WTC11 (cell line): ENCODE measurements at regions not wholly inside any gene's neighbourhood (a gene's known extent, or its start where the extent isn't known, plus 50 kb on each side); places are given as distances from the start of the nearest gene placed in this dataset.

Experiments used
- ATAC-seq: fragments of 200-7000 bp; cut with Tn5 transposase; 2 replicates; pipeline ENCODE4 v1.10.0; 2021; ENCODE audit warnings: mild to moderate bottlenecking, moderate library complexity
- CTCF ChIA-PET: fragments of 300-600 bp; sonication (Branson Sonifier 250); formaldehyde crosslinking; loops from one replicate; lab custom pipeline; 2021; ENCODE audit warnings: antibody characterized with exemption; lab: Charles Lee
- POLR2A ChIA-PET: fragments of 350-600 bp; sonication (Branson Sonifier 250); formaldehyde crosslinking; loops from one replicate; lab custom pipeline; 2021; ENCODE audit warnings: antibody characterized with exemption; lab: Charles Lee
- DNase-seq: peaks from one replicate; pipeline ENCODE4 v3.0.0; 2021; ENCODE audit warnings: low spot score
- H3K27ac Mint-ChIP-seq: 2 replicates; pipeline ENCODE4 v1.8.0; 2021; ENCODE audit warnings: mixed read lengths
- H3K27me3 Mint-ChIP-seq: 2 replicates; pipeline ENCODE4 v1.8.0; 2021; ENCODE audit warnings: low read depth, mild to moderate bottlenecking, moderate library complexity, mixed read lengths
- H3K36me3 Mint-ChIP-seq: 2 replicates; pipeline ENCODE4 v1.8.0; 2021; ENCODE audit warnings: mixed read lengths
- H3K4me1 Mint-ChIP-seq: 2 replicates; pipeline ENCODE4 v1.8.0; 2022; ENCODE audit warnings: mixed read lengths
- H3K4me3 Mint-ChIP-seq: 2 replicates; pipeline ENCODE4 v1.8.0; 2021; ENCODE audit warnings: mild to moderate bottlenecking, moderate library complexity, mixed read lengths
- H3K9me3 Mint-ChIP-seq: 2 replicates; pipeline ENCODE4 v1.8.0; 2021; ENCODE audit warnings: mixed read lengths
- ATF3 ChIP-seq: sonication (generic); formaldehyde crosslinking; conservative IDR thresholded peaks from 2 replicates; pipeline ENCODE4 v1.8.1; 2022; ENCODE audit warnings: mild to moderate bottlenecking, missing genetic modification reagents
- ATF6 ChIP-seq: sonication (generic); formaldehyde crosslinking; IDR thresholded peaks from 2 replicates; pipeline ENCODE4 v1.8.1; 2023; ENCODE audit warnings: mild to moderate bottlenecking, missing genetic modification reagents
- ELF4 ChIP-seq: sonication (generic); formaldehyde crosslinking; IDR thresholded peaks from 2 replicates; pipeline ENCODE4 v1.8.1; 2022; ENCODE audit warnings: low read depth, mild to moderate bottlenecking, moderate library complexity, missing genetic modification reagents
- ESRRA ChIP-seq: sonication (generic); formaldehyde crosslinking; IDR thresholded peaks from 2 replicates; pipeline ENCODE4 v1.8.1; 2022; ENCODE audit warnings: mild to moderate bottlenecking, missing genetic modification reagents, borderline replicate concordance
- FOXJ3 ChIP-seq: sonication (generic); formaldehyde crosslinking; IDR thresholded peaks from 2 replicates; pipeline ENCODE4 v1.9.0; 2021; ENCODE audit warnings: missing genetic modification reagents, mild to moderate bottlenecking, borderline replicate concordance
- FOXK1 ChIP-seq: sonication (generic); formaldehyde crosslinking; IDR thresholded peaks from 2 replicates; pipeline ENCODE4 v1.8.0; 2022; ENCODE audit warnings: mild to moderate bottlenecking, moderate library complexity, missing genetic modification reagents
- FOXP4 ChIP-seq: sonication (generic); formaldehyde crosslinking; IDR thresholded peaks from 2 replicates; pipeline ENCODE4 v1.8.0; 2022; ENCODE audit warnings: mild to moderate bottlenecking, missing genetic modification reagents
- JAZF1 ChIP-seq: fragments of 250-450 bp; sonication (Bioruptor Pico); IDR thresholded peaks from 2 replicates; pipeline ENCODE4 v1.9.0; 2021; ENCODE audit warnings: moderate library complexity, mild to moderate bottlenecking, inconsistent platforms
- NFATC4 ChIP-seq: fragments of 250-450 bp; sonication (Bioruptor Pico); IDR thresholded peaks from 2 replicates; pipeline ENCODE4 v1.9.0; 2021; ENCODE audit warnings: mild to moderate bottlenecking
- NFE2L1 ChIP-seq: sonication (generic); formaldehyde crosslinking; IDR thresholded peaks from 2 replicates; pipeline ENCODE4 v1.8.1; 2023; ENCODE audit warnings: missing genetic modification reagents
- NR1H2 ChIP-seq: sonication (generic); formaldehyde crosslinking; IDR thresholded peaks from 2 replicates; pipeline ENCODE4 v1.9.0; 2021; ENCODE audit warnings: mild to moderate bottlenecking, moderate library complexity, missing genetic modification reagents
- NR2C2 ChIP-seq: sonication (generic); formaldehyde crosslinking; IDR thresholded peaks from 2 replicates; pipeline ENCODE4 v1.8.0; 2022; ENCODE audit warnings: mild to moderate bottlenecking, missing genetic modification reagents
- PRRX2 ChIP-seq: fragments of 250-450 bp; sonication (Bioruptor Pico); IDR thresholded peaks from 2 replicates; pipeline ENCODE4 v1.8.0; 2021; ENCODE audit warnings: mild to moderate bottlenecking
- TCF7 ChIP-seq: sonication (generic); formaldehyde crosslinking; IDR thresholded peaks from 2 replicates; pipeline ENCODE4 v1.8.0; 2022; ENCODE audit warnings: mild to moderate bottlenecking, low read depth, missing genetic modification reagents, moderate library complexity
- TEAD1 ChIP-seq: sonication (generic); formaldehyde crosslinking; IDR thresholded peaks from 2 replicates; pipeline ENCODE4 v1.8.0; 2022; ENCODE audit warnings: mild to moderate bottlenecking, missing genetic modification reagents
- TP53 ChIP-seq: sonication (generic); formaldehyde crosslinking; IDR thresholded peaks from 2 replicates; pipeline ENCODE4 v1.8.1; 2023; ENCODE audit warnings: mild to moderate bottlenecking, missing genetic modification reagents
- ZBTB21 ChIP-seq: sonication (generic); formaldehyde crosslinking; IDR thresholded peaks from 2 replicates; pipeline ENCODE4 v1.8.1; 2023; ENCODE audit warnings: mild to moderate bottlenecking, missing genetic modification reagents, borderline replicate concordance
- ZNF232 ChIP-seq: sonication (generic); formaldehyde crosslinking; IDR thresholded peaks from 2 replicates; pipeline ENCODE4 v1.8.0; 2022; ENCODE audit warnings: mild to moderate bottlenecking, missing genetic modification reagents
- ZNF416 ChIP-seq: fragments of 250-450 bp; sonication (Bioruptor Pico); IDR thresholded peaks from 2 replicates; pipeline ENCODE4 v1.9.0; 2021; ENCODE audit warnings: mild to moderate bottlenecking, inconsistent platforms
- ZNF423 ChIP-seq: fragments of 250-450 bp; sonication (Bioruptor Pico); IDR thresholded peaks from 2 replicates; pipeline ENCODE4 v2.1.2; 2022; ENCODE audit warnings: mild to moderate bottlenecking, moderate library complexity
- TF ChIP-seq, protein P1 (sequence below): sonication (generic); formaldehyde crosslinking; IDR thresholded peaks from 2 replicates; pipeline ENCODE4 v1.8.0; 2023; ENCODE audit warnings: missing genetic modification reagents
- TF ChIP-seq, protein P2 (sequence below): sonication (generic); formaldehyde crosslinking; IDR thresholded peaks from 2 replicates; pipeline ENCODE4 v1.8.0; 2023; ENCODE audit warnings: missing genetic modification reagents, mild to moderate bottlenecking, borderline replicate concordance
- TF ChIP-seq, protein P3 (sequence below): sonication (generic); formaldehyde crosslinking; IDR thresholded peaks from 2 replicates; pipeline ENCODE4 v1.8.0; 2022; ENCODE audit warnings: mild to moderate bottlenecking, missing genetic modification reagents
- TF ChIP-seq, protein P4 (sequence below): fragments of 250-450 bp; sonication (Bioruptor Pico); conservative IDR thresholded peaks from 2 replicates; pipeline ENCODE4 v1.9.0; 2021; ENCODE audit warnings: mild to moderate bottlenecking

DNA sequence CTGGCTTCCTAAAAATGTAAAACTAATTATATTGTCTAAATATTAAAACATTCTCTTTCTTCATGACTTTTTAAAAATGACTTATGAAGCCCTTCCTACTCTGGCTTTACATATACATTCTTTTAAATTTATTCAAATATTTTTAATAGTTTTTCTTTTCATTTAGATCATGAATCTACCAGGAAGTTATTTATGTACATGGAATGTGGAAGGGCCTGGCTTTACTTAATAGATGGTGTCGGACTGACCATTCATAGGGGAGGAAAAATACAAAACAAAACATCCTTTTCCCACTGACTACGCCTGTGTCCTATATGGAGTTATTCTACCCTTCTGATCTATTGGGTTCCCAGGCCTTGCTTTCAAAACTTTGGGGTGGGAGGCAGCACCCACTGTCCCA is 129.8 kb downstream of the MACROH2A1 start (continued):
- TF ChIP-seq ZNF423 (CRISPR knock-in tag) (no peak), NR1H2 (CRISPR knock-in tag) (no peak), ZNF416 (CRISPR knock-in tag) (no peak), TCF7 (CRISPR knock-in tag) (no peak), ATF3 (CRISPR knock-in tag) (no peak), JAZF1 (no peak)
- TF ChIP-seq, protein P1, sequence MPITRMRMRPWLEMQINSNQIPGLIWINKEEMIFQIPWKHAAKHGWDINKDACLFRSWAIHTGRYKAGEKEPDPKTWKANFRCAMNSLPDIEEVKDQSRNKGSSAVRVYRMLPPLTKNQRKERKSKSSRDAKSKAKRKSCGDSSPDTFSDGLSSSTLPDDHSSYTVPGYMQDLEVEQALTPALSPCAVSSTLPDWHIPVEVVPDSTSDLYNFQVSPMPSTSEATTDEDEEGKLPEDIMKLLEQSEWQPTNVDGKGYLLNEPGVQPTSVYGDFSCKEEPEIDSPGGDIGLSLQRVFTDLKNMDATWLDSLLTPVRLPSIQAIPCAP (CRISPR knock-in tag): no peak
- TF ChIP-seq, protein P2, sequence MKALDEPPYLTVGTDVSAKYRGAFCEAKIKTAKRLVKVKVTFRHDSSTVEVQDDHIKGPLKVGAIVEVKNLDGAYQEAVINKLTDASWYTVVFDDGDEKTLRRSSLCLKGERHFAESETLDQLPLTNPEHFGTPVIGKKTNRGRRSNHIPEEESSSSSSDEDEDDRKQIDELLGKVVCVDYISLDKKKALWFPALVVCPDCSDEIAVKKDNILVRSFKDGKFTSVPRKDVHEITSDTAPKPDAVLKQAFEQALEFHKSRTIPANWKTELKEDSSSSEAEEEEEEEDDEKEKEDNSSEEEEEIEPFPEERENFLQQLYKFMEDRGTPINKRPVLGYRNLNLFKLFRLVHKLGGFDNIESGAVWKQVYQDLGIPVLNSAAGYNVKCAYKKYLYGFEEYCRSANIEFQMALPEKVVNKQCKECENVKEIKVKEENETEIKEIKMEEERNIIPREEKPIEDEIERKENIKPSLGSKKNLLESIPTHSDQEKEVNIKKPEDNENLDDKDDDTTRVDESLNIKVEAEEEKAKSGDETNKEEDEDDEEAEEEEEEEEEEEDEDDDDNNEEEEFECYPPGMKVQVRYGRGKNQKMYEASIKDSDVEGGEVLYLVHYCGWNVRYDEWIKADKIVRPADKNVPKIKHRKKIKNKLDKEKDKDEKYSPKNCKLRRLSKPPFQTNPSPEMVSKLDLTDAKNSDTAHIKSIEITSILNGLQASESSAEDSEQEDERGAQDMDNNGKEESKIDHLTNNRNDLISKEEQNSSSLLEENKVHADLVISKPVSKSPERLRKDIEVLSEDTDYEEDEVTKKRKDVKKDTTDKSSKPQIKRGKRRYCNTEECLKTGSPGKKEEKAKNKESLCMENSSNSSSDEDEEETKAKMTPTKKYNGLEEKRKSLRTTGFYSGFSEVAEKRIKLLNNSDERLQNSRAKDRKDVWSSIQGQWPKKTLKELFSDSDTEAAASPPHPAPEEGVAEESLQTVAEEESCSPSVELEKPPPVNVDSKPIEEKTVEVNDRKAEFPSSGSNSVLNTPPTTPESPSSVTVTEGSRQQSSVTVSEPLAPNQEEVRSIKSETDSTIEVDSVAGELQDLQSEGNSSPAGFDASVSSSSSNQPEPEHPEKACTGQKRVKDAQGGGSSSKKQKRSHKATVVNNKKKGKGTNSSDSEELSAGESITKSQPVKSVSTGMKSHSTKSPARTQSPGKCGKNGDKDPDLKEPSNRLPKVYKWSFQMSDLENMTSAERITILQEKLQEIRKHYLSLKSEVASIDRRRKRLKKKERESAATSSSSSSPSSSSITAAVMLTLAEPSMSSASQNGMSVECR (CRISPR knock-in tag): no peak

GRCh38 chr5:135266975-135267374 is 132.1 kb downstream of the MACROH2A1 start:
- Mint-ChIP-seq H3K27ac (no peak overlapping the region), H3K27me3 (peaks cover under 1% of the 10 kb centered on the region; the same call in 1 of the 2 replicates), H3K9me3 (peaks cover 6% of the 10 kb centered on the region), H3K4me3 (no peak overlapping the region)
- no peak for ATAC-seq
- no peak for DNase-seq
- ChIA-PET CTCF (no interaction called here), POLR2A (no interaction called here)
- TF ChIP-seq NR2C2 (CRISPR knock-in tag) (no peak), PRRX2 (CRISPR knock-in tag) (no peak), ELF4 (CRISPR knock-in tag) (no peak), NFE2L1 (CRISPR knock-in tag) (no peak), ZNF232 (CRISPR knock-in tag) (no peak), TEAD1 (no peak), TP53 (CRISPR knock-in tag) (no peak), ESRRA (no peak), ZBTB21 (no peak), FOXJ3 (no peak), FOXP4 (no peak), FOXK1 (CRISPR knock-in tag) (no peak)
- TF ChIP-seq, all 79 proteins: peak for 0
- Mint-ChIP-seq H3K36me3 (peaks cover 3% of the 10 kb centered on the region), H3K4me1 (no peaks in the 10 kb centered on the region)

DNA sequence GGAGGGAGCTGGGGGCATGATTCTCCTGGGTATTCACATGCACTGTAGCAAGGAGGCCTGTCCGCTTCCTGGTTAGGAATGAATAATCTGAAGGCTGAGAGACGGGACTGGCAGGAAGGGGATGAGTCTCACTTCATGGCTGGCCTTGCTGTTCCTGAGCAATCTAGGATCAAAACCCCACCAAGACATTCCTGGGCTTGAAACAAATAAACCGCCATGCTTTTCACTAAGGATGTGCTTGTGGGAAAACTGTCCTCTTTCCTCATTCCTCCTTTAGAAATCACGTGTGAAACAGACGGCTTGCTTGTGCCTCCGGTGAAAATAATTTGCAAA is 132.8 kb downstream of the MACROH2A1 start:
- peaks cover 13% of the 10 kb centered on the region for H3K9me3 Mint-ChIP-seq
- no peak overlapping the region for H3K27ac Mint-ChIP-seq
- ChIA-PET CTCF (no interaction called here), POLR2A (no interaction called here)
- H3K27me3 Mint-ChIP-seq: no peaks in the 10 kb centered on the region; the same call in 1 of the 2 replicates
- no peak overlapping the region for H3K4me3 Mint-ChIP-seq
- DNase-seq (no peak), ATAC-seq (no peak)
- H3K4me1 Mint-ChIP-seq: no peaks in the 10 kb centered on the region
- peaks cover 5% of the 10 kb centered on the region for H3K36me3 Mint-ChIP-seq
- TF ChIP-seq, protein P3, sequence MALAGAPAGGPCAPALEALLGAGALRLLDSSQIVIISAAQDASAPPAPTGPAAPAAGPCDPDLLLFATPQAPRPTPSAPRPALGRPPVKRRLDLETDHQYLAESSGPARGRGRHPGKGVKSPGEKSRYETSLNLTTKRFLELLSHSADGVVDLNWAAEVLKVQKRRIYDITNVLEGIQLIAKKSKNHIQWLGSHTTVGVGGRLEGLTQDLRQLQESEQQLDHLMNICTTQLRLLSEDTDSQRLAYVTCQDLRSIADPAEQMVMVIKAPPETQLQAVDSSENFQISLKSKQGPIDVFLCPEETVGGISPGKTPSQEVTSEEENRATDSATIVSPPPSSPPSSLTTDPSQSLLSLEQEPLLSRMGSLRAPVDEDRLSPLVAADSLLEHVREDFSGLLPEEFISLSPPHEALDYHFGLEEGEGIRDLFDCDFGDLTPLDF: no peak
- TF ChIP-seq FOXK1 (CRISPR knock-in tag) (no peak), ATF6 (CRISPR knock-in tag) (no peak), NFATC4 (no peak)
- TF ChIP-seq, protein P4, sequence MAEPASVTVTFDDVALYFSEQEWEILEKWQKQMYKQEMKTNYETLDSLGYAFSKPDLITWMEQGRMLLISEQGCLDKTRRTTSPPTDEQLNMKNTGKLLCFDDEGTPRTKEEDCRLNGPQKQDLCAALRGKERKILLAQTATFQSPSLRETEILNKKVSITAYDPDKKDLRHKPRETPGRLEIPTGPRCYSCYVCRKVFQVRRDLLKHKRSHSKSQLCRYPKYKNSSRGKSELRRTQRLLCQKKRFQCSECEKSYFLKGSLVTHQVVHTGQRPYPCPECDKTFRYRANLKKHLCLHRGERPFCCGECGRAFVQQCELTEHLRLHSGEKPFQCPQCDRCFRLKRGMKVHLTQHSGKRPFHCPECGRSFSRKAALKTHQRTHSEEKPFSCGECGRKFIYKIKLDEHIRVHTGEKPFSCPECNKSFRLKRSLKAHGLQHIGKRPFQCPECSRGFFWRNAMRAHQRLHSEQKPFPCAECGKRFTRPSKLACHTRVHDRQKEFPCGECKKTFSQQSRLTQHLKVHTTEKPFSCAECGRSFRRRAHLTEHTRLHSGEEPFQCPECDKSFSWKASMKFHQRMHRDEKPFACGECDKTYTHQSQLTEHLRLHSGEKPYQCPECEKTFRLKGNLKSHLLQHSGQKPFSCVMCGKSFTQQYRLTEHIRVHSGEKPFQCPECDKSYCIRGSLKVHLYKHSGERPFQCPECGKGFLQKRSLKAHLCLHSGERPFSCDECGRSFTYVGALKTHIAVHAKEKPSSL (CRISPR knock-in tag): no peak
